Fibroblast of lung (primary cell): ENCODE measurements at regions not wholly inside any gene's neighbourhood (a gene's known extent, or its start where the extent isn't known, plus 50 kb on each side); places are given as distances from the start of the nearest gene placed in this dataset.
"Not testable (repeated sequence)": the region's sequence is repeated elsewhere in the genome, so short reads cannot be mapped to it uniquely, and the experiment has no call there.

ENCODE experiments used
- DNase-seq, 2 donors: peaks; one replicate each; pipeline versions ENCODE4 v3.0.0 to v3.0.0-alpha.2; 2010; ENCODE audit warnings: low read depth in 2 of 2
- H2AFZ ChIP-seq: 2 replicates; pipeline ENCODE4 v1.5.1; 2012; ENCODE audit warnings: low read length, control low read depth, inconsistent platforms
- H3K27ac ChIP-seq: 2 replicates; pipeline ENCODE4 v1.5.1; 2011; ENCODE audit warnings: low read length, control low read depth; ENCODE audit not compliant: insufficient read depth
- H3K27me3 ChIP-seq: 2 replicates; pipeline ENCODE4 v1.5.1; 2011; ENCODE audit warnings: mild to moderate bottlenecking, low read length; ENCODE audit not compliant: control insufficient read depth, insufficient read depth
- H3K36me3 ChIP-seq: 2 replicates; pipeline ENCODE4 v1.5.1; 2011; ENCODE audit warnings: low read length; ENCODE audit not compliant: control insufficient read depth, insufficient read depth
- H3K4me1 ChIP-seq: 2 replicates; pipeline ENCODE4 v1.5.1; 2011; ENCODE audit warnings: low read length; ENCODE audit not compliant: control insufficient read depth, insufficient read depth; ENCODE audit errors: extremely low read depth
- H3K4me2 ChIP-seq: 2 replicates; pipeline ENCODE4 v1.5.1; 2011; ENCODE audit warnings: low read length, control low read depth; ENCODE audit not compliant: insufficient read depth; ENCODE audit errors: extremely low read depth
- H3K4me3 ChIP-seq, 4 experiments: fragments of 200-600 bp in 1 of 4; sonication (generic) in 1 of 4; replicated peaks in 1 of 4; 2 replicates each; pipeline ENCODE4 v1.5.1; 2011 to 2016; ENCODE audit warnings: low read length in 4 of 4, low read depth in 3 of 4, mild to moderate bottlenecking in 3 of 4, control low read depth in 2 of 4, inconsistent platforms in 1 of 4, mixed read lengths in 1 of 4; ENCODE audit not compliant: insufficient read depth in 1 of 4; ENCODE audit errors: control extremely low read depth in 1 of 4
- H3K79me2 ChIP-seq: 2 replicates; pipeline ENCODE4 v1.5.1; 2012; ENCODE audit warnings: mild to moderate bottlenecking, low read length, inconsistent platforms; ENCODE audit not compliant: control insufficient read depth, insufficient read depth
- H3K9ac ChIP-seq: 2 replicates; pipeline ENCODE4 v1.5.1; 2011; ENCODE audit warnings: mild to moderate bottlenecking, low read length, control low read depth; ENCODE audit not compliant: insufficient read depth
- H3K9me3 ChIP-seq: 2 replicates; pipeline ENCODE4 v1.5.1; 2012; ENCODE audit warnings: low read depth, low read length; ENCODE audit not compliant: control insufficient read depth, insufficient read depth
- H4K20me1 ChIP-seq: 2 replicates; pipeline ENCODE4 v1.5.1; 2011; ENCODE audit warnings: low read length; ENCODE audit not compliant: control insufficient read depth, insufficient read depth; ENCODE audit errors: extremely low read depth
- CTCF ChIP-seq, 2 donors: IDR thresholded peaks in 1 of 2; conservative IDR thresholded peaks in 1 of 2; 1 replicate in 1 of 2; 2 replicates in 1 of 2; pipeline ENCODE4 v1.5.1; 2011 to 2012; ENCODE audit warnings: low read length in 2 of 2, control low read depth in 1 of 2, inconsistent platforms in 1 of 2, low read depth in 1 of 2, mild to moderate bottlenecking in 1 of 2
- EZH2 ChIP-seq: IDR thresholded peaks from 2 replicates; pipeline ENCODE4 v1.5.1; 2012; ENCODE audit warnings: low read length, control low read depth, mild to moderate bottlenecking; ENCODE audit errors: missing control alignments

GRCh38 chr1:176323472-176323871 lies 116.4 kb upstream of the COP1 start:
- Histone ChIP-seq H3K4me1 (no peaks in the 10 kb centered on the region), H3K9me3 (no peaks in the 10 kb centered on the region), H3K4me2 (no peak overlapping the region), H4K20me1 (no peaks in the 10 kb centered on the region), H3K36me3 (no peaks in the 10 kb centered on the region), H3K27ac (no peak overlapping the region), H2AFZ (no peak overlapping the region), H3K9ac (no peak overlapping the region), H3K4me3 (no peak overlapping the region), H3K79me2 (no peaks in the 10 kb centered on the region), H3K27me3 (no peaks in the 10 kb centered on the region)
- TF ChIP-seq EZH2 (no peak), CTCF (conservative IDR thresholded peaks at IDR 0.05 in 1 of 2, IDR thresholded peaks at IDR 0.05 in 1 of 2; ENCODE audit: low read depth in 1 of 2, low read length in 2 of 2) (no peak)
- no peak for DNase-seq

- Histone ChIP-seq H3K79me2 (no peaks in the 10 kb centered on the region), H3K27me3 (no peaks in the 10 kb centered on the region), H2AFZ (no peak overlapping the region), H3K9ac (no peak overlapping the region), H3K4me2 (no peak overlapping the region), H3K4me3 (no peak overlapping the region), H3K4me1 (no peaks in the 10 kb centered on the region), H3K36me3 (no peaks in the 10 kb centered on the region), H3K27ac (no peak overlapping the region), H3K9me3 (no peaks in the 10 kb centered on the region), H4K20me1 (no peaks in the 10 kb centered on the region)
- DNase-seq = no peak
- TF ChIP-seq EZH2 (no peak), CTCF (conservative IDR thresholded peaks at IDR 0.05 in 1 of 2, IDR thresholded peaks at IDR 0.05 in 1 of 2; ENCODE audit: low read depth in 1 of 2, low read length in 2 of 2) (no peak)
Measured at GRCh38 chr1:176315519-176316220, 108.6 kb upstream of the COP1 start.

- not testable (repeated sequence) for H3K4me2 ChIP-seq, H3K36me3 ChIP-seq, H3K9me3 ChIP-seq, H3K9ac ChIP-seq, DNase-seq, H4K20me1 ChIP-seq, H3K27ac ChIP-seq, H3K27me3 ChIP-seq, H3K4me3 ChIP-seq, H3K79me2 ChIP-seq, H3K4me1 ChIP-seq, H2AFZ ChIP-seq
Measured at GRCh38 chr1:176296602-176297001, 89.5 kb upstream of the COP1 start.
